ENCODE measurements at regions not wholly inside any gene's neighbourhood (a gene's known extent, or its start where the extent isn't known, plus 50 kb on each side); places are given as distances from the start of the nearest gene placed in this dataset.

DNA sequence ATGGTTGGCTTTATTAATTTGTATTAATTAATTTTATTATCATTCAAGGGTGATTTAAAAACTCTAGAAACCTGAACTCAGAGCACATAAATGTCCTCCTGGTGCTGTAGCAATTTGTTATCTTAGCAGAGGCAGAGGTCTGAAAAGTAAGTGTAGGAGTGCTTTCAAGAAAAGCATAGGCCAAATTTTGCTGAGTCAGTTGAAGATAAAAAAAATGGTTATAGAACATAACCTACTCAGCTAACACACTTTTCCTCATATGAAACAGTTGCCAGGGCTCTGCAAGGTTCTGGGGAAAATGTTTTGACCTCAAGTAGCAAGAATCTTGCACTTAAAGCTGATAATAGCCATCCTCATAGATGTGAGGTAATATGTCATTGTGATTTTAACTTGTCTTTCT is 53.5 kb upstream of the CHODL start:
- no peak for DNase-seq

DNA sequence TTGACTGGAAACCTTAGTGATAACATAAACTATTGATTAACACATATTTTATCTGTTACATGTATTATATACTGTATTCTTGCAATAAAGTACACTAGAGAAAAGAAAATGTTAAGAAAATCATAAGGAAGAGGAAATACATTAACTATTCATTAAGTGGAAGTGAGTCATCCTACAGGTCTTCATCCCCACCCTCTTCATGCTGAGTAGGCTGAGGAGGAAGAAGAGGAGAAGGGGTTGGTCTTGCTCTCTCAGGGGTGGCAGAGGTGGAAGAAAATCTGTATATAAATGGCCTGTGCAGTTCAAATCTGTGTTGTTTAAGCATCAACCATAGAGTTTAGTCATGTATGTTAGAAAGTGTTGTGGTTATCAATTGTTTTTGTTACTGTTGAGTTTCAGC is 66.1 kb upstream of the CHODL start:
- no peak for DNase-seq

DNA sequence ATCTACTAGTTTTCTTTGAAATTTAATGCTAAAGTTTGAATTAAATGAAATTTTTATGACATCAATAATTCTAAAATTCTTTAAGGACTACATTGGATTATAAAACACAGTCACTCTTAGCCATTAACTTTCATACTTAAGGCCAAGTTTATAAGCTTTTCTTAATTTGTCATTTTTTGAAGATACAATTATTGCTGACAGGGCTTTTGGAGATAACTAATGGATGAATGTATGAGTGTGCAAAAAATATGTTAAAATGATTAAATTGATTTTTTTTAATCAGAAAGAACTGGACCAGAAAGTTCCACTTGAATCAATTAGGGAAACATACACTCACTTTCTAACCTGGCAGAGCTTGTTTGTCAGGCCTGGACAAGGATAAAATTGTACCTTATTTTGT is 70.3 kb upstream of the CHODL start:
- DNase-seq = no peak

DNA sequence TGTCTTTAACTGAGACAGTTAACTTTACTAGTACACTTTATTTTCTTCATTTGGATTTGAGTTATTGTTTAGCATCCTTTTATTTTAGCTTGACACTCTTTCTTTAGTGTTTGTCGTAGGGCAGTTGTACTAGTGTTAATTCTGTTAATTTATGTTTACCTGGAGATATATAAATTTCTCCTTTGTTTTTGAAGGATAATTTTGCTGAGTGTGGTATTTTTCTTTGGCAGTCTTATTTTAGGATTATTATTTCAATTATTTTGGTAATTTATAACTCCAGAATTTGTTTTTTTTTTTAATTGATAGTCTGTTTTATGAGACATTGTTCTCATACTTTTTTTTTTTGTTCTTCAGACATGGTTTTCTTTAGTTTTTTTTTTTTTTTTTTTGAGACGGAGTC is 73.8 kb upstream of the CHODL start:
- no peak for DNase-seq

DNA sequence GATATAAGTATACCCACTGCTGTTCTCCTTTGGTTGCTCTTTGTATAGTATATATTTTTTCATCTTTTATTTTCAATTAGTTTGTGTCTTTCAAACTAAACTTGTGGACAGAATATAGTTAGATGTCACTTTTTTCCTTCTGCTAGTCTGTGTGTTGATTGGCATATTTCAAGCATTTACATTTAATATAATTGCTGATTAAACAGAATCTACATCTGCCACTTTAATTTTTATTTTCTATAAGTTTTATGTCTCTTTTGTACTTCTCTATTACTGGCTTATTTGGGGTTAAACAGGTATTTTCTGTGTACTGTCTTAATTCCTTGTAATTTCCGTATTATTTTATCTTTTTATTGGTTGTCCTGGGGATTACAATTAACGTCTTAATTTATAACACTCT is 74.4 kb upstream of the CHODL start:
- DNase-seq = no peak

DNA sequence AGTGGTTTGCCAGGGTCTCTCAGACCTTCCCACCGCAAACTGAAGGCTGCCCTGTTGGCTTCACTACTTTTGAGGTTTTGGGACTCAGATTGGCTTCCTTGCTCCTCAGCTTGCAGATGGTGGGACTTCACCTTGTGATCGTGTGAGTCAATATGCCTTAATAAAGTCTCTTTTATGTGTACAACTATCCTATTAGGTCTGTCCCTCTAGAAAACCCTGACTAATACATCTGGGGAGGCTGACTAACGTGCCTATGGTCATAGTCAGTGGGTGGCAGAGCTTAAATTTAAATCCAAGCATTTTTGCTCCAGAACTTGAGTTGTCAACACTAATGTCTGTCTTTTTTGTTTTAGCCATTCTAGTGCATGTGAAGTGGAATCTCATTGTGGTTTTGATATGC is 76.5 kb upstream of the CHODL start:
- no peak for DNase-seq

GRCh38 chr21:18164933-18165332 is 79.7 kb upstream of the CHODL start:
- DNase-seq = no peak

DNA sequence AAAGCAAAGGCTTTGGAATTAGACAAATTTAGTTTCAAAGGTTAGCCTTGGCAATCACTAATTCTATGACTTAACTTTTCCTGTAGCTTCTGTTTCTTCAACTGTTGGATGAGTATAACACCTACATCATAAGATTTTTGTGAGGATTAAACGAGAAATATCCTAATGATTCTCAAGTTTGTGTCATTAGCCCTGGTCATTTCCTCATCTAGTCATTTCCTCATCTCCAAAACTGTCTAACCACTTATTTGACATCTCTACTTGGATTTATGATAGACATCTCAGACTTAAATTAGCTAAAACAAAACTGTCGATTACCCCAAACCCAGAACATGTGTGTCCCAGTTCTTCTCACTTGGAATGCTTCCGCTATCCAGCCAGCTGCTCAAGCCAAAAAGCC is 80.2 kb upstream of the CHODL start:
- no peak for DNase-seq

- DNase-seq = no peak
These were observed 80.7 kb upstream of the CHODL start for GRCh38 chr21:18163956-18164355.

DNA sequence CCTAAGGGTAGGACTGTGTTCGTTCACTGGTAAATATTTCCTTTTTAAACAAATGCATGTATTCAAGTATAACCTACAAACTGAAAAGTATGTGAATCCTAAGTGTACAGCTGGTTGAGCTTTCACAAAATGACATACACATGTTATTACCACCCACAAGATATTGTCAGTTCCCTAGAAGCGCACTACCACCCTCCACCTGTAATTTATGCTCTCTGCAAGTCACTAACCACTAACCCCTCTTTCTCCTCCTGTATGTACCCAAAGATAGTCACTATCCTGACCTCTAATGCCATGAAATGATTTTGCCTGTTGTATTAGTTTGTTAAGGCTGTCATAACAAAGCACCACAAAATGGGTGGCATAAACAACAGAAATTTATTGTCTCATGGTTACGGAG is 82.8 kb upstream of the CHODL start:
- no peak for DNase-seq

GRCh38 chr21:18157406-18157805 is 87.2 kb upstream of the CHODL start:
- no peak for DNase-seq

DNA sequence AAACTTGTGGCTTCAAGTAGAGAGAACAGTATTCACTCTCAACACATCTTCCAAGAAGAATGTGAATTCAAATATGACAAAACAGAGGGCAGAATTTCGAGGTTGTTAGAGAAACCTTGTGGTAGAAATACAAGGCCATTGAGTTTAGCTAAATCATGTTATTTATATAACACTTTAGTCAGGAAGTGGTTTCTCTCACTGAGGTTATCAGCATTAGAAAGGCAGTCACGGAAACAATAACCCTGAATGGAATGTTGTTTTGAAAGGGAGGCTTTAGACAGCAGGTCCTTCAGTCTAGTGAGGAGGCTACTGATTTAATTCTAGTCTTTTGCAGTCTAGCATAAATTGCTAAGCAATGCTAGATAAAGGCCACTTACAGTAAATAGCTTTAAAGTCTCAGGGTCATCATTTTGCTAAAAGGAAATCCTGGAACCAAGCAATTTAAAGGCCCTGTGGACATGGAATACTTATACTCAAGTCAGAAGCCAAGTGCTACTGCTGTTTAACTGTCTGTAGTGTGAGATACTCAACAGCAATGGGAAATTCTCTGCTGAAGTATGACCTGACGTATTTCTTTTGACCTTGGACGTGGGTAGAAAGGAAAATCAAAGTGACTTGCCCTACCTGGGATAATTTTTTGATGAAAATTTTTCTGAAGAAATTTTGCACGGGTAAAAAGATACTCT is 89.0 kb upstream of the CHODL start:
- DNase-seq = no peak

- DNase-seq = no peak
These were observed 91.6 kb upstream of the CHODL start for GRCh38 chr21:18153063-18153462.

DNA sequence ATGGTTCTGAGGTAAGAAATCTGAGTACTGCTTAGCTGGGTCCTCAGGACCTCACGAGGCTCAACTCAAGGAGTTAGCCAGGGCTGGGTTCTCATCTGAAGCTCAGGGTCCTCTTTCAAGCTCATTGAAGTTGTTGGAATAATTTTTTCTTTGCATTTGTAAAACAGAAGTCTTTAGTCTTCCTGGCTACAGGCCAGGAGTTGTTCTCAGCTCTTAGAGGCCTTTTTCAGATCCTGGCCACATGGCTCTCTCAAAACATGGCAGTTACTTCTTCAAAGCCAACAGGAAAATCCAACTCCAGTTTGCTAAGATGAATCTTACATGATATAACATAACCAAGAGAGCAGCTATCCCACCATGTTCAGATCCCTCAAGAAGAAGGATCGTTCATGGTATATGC is 92.3 kb upstream of the CHODL start:
- DNase-seq = no peak

DNA sequence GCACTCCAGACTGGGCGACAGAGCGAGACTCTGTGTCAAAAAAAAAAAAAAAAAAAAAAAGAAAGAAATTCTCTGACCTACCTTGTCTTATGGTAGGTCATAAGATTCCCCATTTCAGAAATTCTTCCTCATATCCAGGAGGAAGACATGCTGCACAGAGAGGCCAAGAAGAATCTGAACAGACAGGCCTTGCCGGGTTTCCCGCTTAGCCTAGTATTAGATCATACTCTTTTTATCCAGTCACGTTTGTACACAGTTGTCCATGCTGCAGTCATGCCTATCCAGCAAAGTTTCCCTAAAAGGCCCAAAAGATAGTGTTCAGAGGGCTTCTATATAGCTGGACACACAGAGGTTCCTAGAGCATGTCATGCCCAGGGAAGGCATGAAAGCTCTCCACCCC is 93.6 kb upstream of the CHODL start:
- no peak for DNase-seq

- no peak for DNase-seq
These were observed 96.2 kb upstream of the CHODL start for GRCh38 chr21:18148401-18148800.

DNA sequence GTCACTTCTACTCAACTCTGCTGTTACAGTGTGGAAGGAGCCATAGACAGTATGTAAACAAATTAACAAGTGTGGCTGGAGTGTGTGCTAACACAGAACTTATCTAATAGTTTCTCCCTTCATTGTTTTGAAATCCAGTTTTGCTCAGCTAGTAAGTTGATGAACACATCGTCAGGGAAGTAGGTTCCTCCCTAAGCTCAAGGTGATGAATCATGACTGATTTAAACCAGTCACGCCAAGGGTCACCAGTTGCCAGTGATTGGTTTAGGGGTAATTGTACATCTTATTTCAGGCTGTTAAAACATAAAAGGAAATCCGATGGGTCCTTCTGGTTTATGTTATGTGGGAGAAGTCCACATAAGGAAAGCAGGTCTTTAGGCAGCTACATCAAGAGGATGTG is 97.0 kb upstream of the CHODL start:
- no peak for DNase-seq

GRCh38 chr21:18146820-18147219 is 97.8 kb upstream of the CHODL start:
- no peak for DNase-seq

DNA sequence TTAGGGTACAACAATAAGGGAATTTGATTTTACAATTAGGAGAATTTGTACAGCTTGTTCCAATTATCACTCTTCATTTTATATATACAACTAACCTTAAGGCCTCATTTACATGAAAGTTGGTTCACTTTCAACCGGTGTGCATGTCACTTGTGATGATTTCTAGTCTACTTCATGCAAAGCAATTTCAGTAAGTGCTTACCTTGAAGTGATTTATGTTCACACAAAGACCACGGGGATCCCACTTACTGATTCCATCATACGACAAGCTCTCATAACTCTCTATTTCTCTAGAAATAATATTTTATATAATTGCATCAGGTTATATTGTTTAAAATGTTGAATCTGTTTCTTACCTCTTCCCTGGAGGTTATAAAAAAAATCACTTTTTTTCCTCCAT is 100.3 kb upstream of the CHODL start:
- DNase-seq = no peak

GRCh38 chr21:18142655-18143054 is 102.0 kb upstream of the CHODL start:
- no peak for DNase-seq

DNA sequence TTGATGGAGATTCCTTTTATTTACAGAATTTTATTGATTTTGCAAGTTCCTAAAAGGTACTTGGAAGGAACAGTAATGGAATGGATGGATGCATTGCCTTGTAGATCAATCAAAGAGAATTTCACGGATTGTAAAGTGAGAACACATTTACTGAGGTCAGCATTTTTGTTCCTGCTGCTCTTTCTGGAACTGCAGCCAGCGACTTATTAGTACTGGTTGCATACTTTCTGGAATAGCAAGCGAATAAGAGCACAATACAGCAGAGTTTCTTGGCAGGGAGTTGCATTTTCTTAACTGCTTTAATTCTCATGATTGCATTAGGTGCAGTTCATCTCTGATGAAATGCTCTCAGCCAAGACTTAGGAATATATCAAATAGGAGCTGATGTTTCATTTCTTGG is 106.1 kb upstream of the CHODL start:
- DNase-seq = no peak

- no peak for DNase-seq
These were observed 115.1 kb upstream of the CHODL start for GRCh38 chr21:18129526-18129925.

DNA sequence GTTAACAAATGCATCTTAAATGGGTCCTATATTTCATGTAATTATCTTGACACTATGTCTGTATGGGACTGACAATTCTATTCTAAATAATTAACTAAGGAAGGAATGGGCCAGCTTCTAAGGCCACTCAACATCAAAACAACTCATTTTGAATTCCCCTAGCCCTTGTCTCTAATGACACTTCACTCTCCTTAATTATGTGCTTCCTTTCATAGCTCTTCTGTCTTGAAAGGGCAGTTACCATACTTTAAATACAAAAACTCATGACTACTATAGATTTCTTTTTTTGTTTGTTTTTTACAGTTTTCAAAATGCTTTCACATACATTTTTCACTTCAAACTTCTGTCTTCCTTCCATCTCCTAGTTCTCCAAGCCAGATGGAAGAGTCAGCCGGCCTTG is 126.1 kb upstream of the CHODL start:
- DNase-seq = no peak

DNA sequence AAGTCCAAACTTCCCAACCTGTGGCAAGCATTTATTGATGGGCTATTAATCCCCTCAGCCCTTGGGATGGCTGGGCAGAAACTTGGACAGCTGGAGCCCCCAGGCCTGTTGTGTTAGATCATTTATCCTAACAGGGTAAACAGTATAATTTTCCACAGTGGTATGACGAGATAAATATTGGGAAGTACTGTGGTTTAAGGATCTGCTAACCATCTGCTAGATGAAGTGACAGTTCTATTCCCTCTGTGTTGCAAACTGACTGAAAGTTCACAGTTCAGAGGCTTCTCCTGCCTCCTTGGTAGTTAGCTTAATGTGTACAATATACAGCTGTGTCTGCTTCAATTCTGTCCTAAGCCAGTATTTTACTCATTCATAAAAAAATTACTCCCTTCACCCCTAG is 127.5 kb upstream of the CHODL start:
- no peak for DNase-seq

DNA sequence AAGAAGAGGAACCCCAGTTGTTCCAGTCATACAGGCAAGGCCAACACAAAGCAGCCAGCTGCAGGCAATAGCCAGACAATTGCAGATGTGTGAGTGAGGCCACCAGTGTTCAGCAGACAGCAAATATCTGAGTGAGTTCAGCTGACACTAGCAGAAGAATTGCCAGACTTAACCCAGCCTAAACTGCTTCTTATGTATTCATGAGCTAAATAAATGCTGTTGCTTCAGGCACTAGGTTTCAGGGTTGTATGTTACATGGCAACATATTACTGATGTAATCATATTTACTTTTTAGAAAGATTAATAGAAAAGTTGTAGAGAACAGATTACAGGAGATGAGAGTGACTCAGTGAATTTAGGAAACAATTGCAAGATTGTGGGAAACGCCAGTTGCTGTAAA is 129.8 kb upstream of the CHODL start:
- DNase-seq = no peak

GRCh38 chr21:18104802-18105201 is 139.8 kb upstream of the CHODL start:
- DNase-seq = no peak

All from effector CD4-positive, alpha-beta T cell (primary cell).